ENCODE measurements at regions not wholly inside any gene's neighbourhood (a gene's known extent, or its start where the extent isn't known, plus 50 kb on each side); places are given as distances from the start of the nearest gene placed in this dataset.

DNA sequence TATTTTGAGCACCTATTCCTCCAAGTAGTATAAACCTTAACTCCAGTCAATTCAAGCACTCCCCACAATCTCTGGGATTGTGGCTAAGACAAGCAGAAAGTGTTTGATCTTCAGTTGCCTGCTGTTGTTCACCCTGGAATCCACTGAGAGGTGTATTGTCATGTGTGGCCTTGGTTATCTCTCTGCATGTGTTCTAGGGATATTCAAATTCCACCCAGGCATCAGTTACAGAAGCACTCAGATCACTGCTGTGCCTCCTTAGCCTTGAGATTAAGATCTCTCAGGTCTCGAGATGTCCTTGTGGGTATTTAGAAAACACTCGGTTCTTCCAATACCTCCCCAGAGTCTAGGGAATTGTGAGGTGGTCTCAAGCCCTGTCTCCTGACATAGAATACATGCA lies 213.3 kb downstream of the SMARCA1 start:
- TF ChIP-seq CTCF (IDR thresholded peaks at IDR 0.05; ENCODE audit: poor library complexity) (no peak), EZH2 (IDR thresholded peaks at IDR 0.05; ENCODE audit: borderline replicate concordance) (no peak)

Data from hepatocyte (in vitro differentiated cells).